HG03354 (cell line): ENCODE measurements at regions not wholly inside any gene's neighbourhood (a gene's known extent, or its start where the extent isn't known, plus 50 kb on each side); places are given as distances from the start of the nearest gene placed in this dataset.
"Not testable (repeated sequence)": the region's sequence is repeated elsewhere in the genome, so short reads cannot be mapped to it uniquely, and the experiment has no call there.

ENCODE experiments used
- ATAC-seq: cut with Tn5 transposase; IDR thresholded peaks from one replicate; pipeline ENCODE4 v1.9.1; 2021; ENCODE audit warnings: mild to moderate bottlenecking; ENCODE audit not compliant: unreplicated experiment, poor library complexity, severe bottlenecking

GRCh38 chr1:94769551-94769950, 50.6 kb upstream of the SLC44A3 start:
- no peak for ATAC-seq

DNA sequence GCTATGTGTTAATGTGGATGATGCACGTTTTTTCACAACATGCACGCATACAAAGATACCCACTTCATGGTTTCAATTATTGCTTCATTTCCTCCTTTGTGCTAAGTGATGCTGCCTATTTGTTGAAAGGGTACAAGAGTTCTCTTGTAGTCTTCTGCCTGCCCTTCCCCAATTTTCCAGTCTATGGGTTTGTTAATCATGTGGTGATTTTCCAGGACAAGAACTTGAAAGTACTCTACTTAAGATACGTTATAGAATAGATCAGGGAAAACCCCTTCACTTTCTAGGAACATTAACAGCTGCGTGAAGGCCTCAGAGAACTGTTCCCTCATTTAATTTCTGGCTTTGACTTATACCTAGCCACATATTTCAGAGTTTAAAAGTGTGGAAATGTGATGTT, 52.1 kb upstream of the SLC44A3 start:
- ATAC-seq: no peak

- no peak for ATAC-seq
These were observed 54.2 kb upstream of the SLC44A3 start for GRCh38 chr1:94765958-94766357.

GRCh38 chr1:94759188-94759587, 61.0 kb upstream of the SLC44A3 start:
- no peak for ATAC-seq

DNA sequence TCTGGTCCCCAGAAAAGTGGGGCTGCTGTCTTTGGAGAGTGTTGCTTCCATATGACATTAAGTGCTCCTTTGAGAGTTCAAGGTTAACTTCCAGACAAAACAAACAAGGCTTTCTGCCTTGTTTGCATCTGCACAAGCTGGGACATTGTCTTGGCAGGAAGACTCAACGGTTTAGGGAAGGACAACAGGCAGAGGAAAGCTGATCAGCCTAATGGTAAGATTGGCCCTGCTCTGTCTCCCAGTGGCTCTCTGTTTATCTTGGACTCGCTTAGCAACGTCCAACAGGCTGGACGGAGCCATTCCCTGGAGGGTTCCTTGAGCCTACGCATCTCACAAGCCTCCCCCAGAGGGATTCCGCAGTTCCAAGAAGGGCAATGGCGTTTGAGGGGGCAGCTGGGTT, 62.2 kb upstream of the SLC44A3 start:
- no peak for ATAC-seq

GRCh38 chr1:94755675-94756074, 64.5 kb upstream of the SLC44A3 start:
- ATAC-seq: no peak

DNA sequence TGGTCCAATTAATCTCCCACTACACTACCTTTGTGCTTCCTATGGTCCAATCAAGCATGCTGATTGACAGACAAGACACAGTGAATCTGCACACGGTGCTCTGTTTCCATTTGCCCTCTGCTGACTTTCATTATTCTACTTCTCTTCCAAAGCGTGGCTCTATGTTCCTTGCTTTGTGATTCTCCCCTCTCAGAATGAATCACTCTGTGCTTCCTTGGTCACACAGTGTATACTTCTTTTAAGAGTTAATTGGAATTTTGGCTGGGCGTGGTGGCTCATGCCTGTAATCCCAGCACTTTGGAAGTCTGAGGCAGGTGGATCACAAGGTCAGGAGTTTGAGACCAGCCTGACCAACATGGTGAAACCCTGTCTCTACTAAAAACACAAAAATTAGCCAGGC, 65.1 kb upstream of the SLC44A3 start:
- ATAC-seq: not testable (repeated sequence)

- no peak for ATAC-seq
These were observed 65.6 kb upstream of the SLC44A3 start for GRCh38 chr1:94754570-94754969.

DNA sequence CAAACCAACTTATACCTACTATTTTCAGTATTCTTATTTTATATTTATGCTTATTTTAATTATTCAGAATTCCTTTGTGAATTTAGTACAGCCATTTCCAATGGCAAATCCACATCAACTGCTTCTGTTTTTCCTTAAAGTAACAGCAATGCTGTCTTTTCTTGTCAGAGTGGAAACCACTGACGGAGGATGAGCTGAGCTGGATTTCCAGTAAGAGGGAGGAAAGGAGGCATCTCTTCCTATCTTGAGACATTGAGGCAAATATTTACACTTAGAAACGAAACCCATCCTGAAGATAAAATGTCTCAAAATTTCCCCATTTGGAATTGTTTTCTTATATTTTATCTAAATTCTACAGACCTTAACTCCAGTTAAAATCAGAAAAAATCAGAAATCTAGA, 66.1 kb upstream of the SLC44A3 start:
- no peak for ATAC-seq

- no peak for ATAC-seq
These were observed 66.8 kb upstream of the SLC44A3 start for GRCh38 chr1:94753171-94753972.

DNA sequence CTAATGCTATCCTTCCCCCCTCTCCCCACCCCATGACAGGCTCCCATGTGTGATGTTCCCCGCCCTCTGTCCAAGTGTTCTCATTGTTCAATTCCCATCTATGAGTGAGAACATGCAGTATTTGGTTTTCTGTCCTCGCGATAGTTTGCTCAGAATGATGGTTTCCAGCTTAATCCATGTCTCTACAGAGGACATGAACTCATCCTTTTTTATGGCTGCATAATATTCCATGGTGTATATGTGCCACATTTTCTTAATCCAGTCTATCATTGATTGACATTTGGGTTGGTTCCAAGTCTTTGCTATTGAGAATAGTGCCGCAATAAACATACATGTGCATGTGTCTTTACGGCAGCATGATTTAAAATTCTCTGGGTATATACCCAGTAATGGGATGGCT, 68.7 kb upstream of the SLC44A3 start:
- ATAC-seq: not testable (repeated sequence)

GRCh38 chr1:94746635-94747525, 73.3 kb upstream of the SLC44A3 start:
- no peak for ATAC-seq

GRCh38 chr1:94745742-94746141, 74.4 kb upstream of the SLC44A3 start:
- ATAC-seq: no peak

- no peak for ATAC-seq
These were observed 76.3 kb upstream of the SLC44A3 start for GRCh38 chr1:94743862-94744261.

GRCh38 chr1:94741996-94742395, 78.2 kb upstream of the SLC44A3 start:
- no peak for ATAC-seq

DNA sequence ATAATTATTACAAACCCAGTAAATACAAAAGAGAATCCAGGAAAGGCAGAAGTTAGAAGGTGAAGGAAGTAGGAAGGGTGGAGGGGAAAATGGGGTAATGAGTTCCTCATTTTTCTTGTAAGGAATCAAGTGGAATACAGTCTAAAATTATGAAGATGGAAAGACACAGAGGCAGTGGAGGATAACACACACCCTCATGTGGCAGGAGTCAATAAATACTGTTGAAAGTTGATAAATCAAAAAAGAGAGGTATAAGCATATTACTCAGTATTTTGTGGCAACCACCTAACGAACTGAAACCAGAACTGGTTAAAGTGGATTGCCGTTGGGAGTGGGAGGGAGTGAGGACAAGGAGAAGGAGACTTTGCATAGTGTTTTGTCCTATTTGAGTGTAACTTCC, 78.6 kb upstream of the SLC44A3 start:
- no peak for ATAC-seq

GRCh38 chr1:94739521-94740061, 80.6 kb upstream of the SLC44A3 start:
- ATAC-seq: no peak

GRCh38 chr1:94738371-94738770, 81.8 kb upstream of the SLC44A3 start:
- ATAC-seq: no peak

GRCh38 chr1:94737124-94737998, 82.8 kb upstream of the SLC44A3 start:
- ATAC-seq: no peak

GRCh38 chr1:94736549-94736948, 83.6 kb upstream of the SLC44A3 start:
- ATAC-seq: no peak
